B cell (primary cell): ENCODE measurements at regions not wholly inside any gene's neighbourhood (a gene's known extent, or its start where the extent isn't known, plus 50 kb on each side); places are given as distances from the start of the nearest gene placed in this dataset.

Experiments
- ATAC-seq: fragments of 200-7000 bp; cut with Tn5 transposase; one replicate; pipeline ENCODE4 v1.10.0; 2021; ENCODE audit warnings: low read depth, mild to moderate bottlenecking, moderate number of reproducible peaks, moderate library complexity
- CTCF ChIA-PET: fragments of 350-600 bp; sonication (Branson Sonifier 250); formaldehyde crosslinking; loops from one replicate; lab custom pipeline; 2021; ENCODE audit warnings: antibody characterized with exemption, inconsistent platforms; lab: Charles Lee
- POLR2A ChIA-PET: fragments of 350-600 bp; sonication (Branson Sonifier 250); formaldehyde crosslinking; loops from one replicate; lab custom pipeline; 2021; ENCODE audit warnings: antibody characterized with exemption; lab: Charles Lee
- DNase-seq: peaks from one replicate; pipeline ENCODE4 v3.0.0; 2013
- H2AFZ ChIP-seq: 2 replicates; pipeline ENCODE4 v1.6.1; 2012; ENCODE audit warnings: mild to moderate bottlenecking, low read depth, low read length; ENCODE audit not compliant: insufficient read depth, poor library complexity, severe bottlenecking
- H3K27ac ChIP-seq, 2 donors: 1 replicate in 1 of 2; 2 replicates in 1 of 2; pipeline ENCODE4 v1.5.1; 2012 to 2013; ENCODE audit warnings: low read length in 2 of 2, mild to moderate bottlenecking in 2 of 2, moderate library complexity in 1 of 2
- H3K27me3 ChIP-seq, 4 experiments: fragments of 200-600 bp in 1 of 4; sonication (generic) in 1 of 4; replicated peaks in 1 of 4; 1 replicate in 2 of 4; 2 replicates in 2 of 4; pipeline versions ENCODE4 v1.6.1 to v1.7.0; 2013 to 2016; ENCODE audit warnings: low read length in 3 of 4, mild to moderate bottlenecking in 2 of 4, mixed read lengths in 1 of 4, moderate library complexity in 1 of 4; ENCODE audit not compliant: insufficient read depth in 4 of 4, control insufficient read depth in 3 of 4; ENCODE audit errors: control extremely low read depth in 1 of 4
- H3K36me3 ChIP-seq, 2 experiments: replicated peaks in 1 of 2; 1 replicate in 1 of 2; 2 replicates in 1 of 2; pipeline versions ENCODE4 v1.6.1 to v1.7.1; 2013; ENCODE audit warnings: low read length in 1 of 2; ENCODE audit not compliant: insufficient read depth in 2 of 2, control insufficient read depth in 1 of 2; ENCODE audit errors: control extremely low read depth in 1 of 2, extremely low read depth in 1 of 2
- H3K4me1 ChIP-seq, 2 donors: fragments of 200-600 bp in 1 of 2; sonication (generic) in 1 of 2; 1 replicate in 1 of 2; 2 replicates in 1 of 2; pipeline versions ENCODE4 v1.5.1 to v1.6.1; 2013 to 2017; ENCODE audit warnings: low read length in 2 of 2; ENCODE audit not compliant: control insufficient read depth in 2 of 2, insufficient read depth in 2 of 2
- H3K4me2 ChIP-seq: replicated peaks from 2 replicates; pipeline ENCODE3; 2012; ENCODE audit warnings: mild to moderate bottlenecking, low read depth, low read length; ENCODE audit not compliant: poor library complexity, severe bottlenecking
- H3K4me3 ChIP-seq, 5 experiments: fragments of 200-600 bp in 1 of 5; sonication (generic) in 1 of 5; 1 replicate in 3 of 5; 2 replicates in 2 of 5; pipeline versions ENCODE4 v1.5.1 to v1.7.0; 2011 to 2016; ENCODE audit warnings: low read length in 4 of 5, mild to moderate bottlenecking in 4 of 5, low read depth in 2 of 5, control low read depth in 1 of 5, moderate library complexity in 1 of 5; ENCODE audit not compliant: insufficient read depth in 1 of 5; ENCODE audit errors: control extremely low read depth in 1 of 5, extremely low read depth in 1 of 5
- H3K79me2 ChIP-seq: fragments of 200-600 bp; sonication (generic); one replicate; pipeline ENCODE4 v1.6.0; 2016; ENCODE audit warnings: low read length; ENCODE audit not compliant: control insufficient read depth, insufficient read depth
- H3K9ac ChIP-seq: fragments of 200-600 bp; sonication (generic); 2 replicates; pipeline ENCODE4 v1.6.1; 2017; ENCODE audit warnings: mild to moderate bottlenecking, low read length, moderate library complexity
- H3K9me3 ChIP-seq, 3 donors: one replicate each; pipeline versions ENCODE4 v1.6.1 to v1.7.1; 2013; ENCODE audit warnings: low read length in 2 of 3; ENCODE audit not compliant: control insufficient read depth in 2 of 3, insufficient read depth in 1 of 3; ENCODE audit errors: control extremely low read depth in 1 of 3
- H4K20me1 ChIP-seq: 2 replicates; pipeline ENCODE4 v1.6.0; 2012; ENCODE audit warnings: mild to moderate bottlenecking, low read length; ENCODE audit not compliant: insufficient read depth, control insufficient read depth, poor library complexity, severe bottlenecking
- H3K27ac Mint-ChIP-seq: one replicate; pipeline ENCODE4 v1.8.0; 2021; ENCODE audit warnings: mixed read lengths
- H3K27me3 Mint-ChIP-seq: one replicate; pipeline ENCODE4 v1.8.0; 2021; ENCODE audit warnings: mixed read lengths
- H3K4me1 Mint-ChIP-seq: one replicate; pipeline ENCODE4 v1.8.0; 2021; ENCODE audit warnings: mixed read lengths
- H3K4me3 Mint-ChIP-seq: one replicate; pipeline ENCODE4 v1.8.0; 2021; ENCODE audit warnings: mixed read lengths
- H3K9me3 Mint-ChIP-seq: one replicate; pipeline ENCODE4 v1.8.0; 2022; ENCODE audit warnings: mixed read lengths; ENCODE audit not compliant: insufficient read depth
- EZH2 ChIP-seq: IDR thresholded peaks from 2 replicates; pipeline ENCODE4 v1.6.1; 2012; ENCODE audit warnings: borderline replicate concordance, low read depth, mild to moderate bottlenecking, moderate library complexity, low read length; ENCODE audit not compliant: insufficient read depth, poor library complexity, severe bottlenecking
- WGBS: methylation state at CpG from one replicate; pipeline ENCODE4 v1.1.5; 2013; ENCODE audit warnings: missing lambda C conversion rate; ENCODE audit not compliant: insufficient coverage; 5-methylcytosine and 5-hydroxymethylcytosine counted together
- intact Hi-C: fragments of 100-400 bp; cut with micrococcal nuclease; formaldehyde crosslinking; loops from one replicate; pipeline ENCODE4 v1.10.0; 2022
- TF ChIP-seq, protein P1 (sequence below): fragments of 200-600 bp; IDR thresholded peaks from one replicate; pipeline ENCODE4 v1.8.0; 2022; ENCODE audit warnings: antibody characterized with exemption, mild to moderate bottlenecking

DNA sequence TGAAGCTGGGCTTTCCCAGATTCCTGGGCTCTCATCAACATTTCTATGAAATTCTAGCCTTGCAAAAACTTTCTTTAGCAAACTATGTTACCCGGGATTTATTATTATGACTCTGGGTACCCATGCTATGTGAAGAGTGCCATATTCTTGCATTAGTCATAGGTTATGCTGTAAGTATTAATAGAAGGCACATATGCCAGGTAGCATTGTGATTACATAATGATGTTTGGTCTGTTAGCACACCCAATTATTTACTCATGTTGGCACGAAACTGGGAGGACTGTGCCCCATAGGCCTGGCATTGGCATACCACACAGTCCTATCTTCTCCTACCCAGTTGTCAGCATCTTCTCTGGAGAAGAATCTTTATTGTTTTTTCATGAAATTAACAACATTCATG is 171.0 kb downstream of the SLC4A3 start:
- no peak for ATAC-seq
- no peak overlapping the region for H3K4me3 Mint-ChIP-seq
- no peak overlapping the region for H2AFZ ChIP-seq
- WGBS = no CpG with 5 or more reads among the region's 2 CpGs
- H3K9me3 ChIP-seq = no peaks in the 10 kb centered on the region
- H3K27ac Mint-ChIP-seq = no peak overlapping the region
- H3K4me1 ChIP-seq = no peaks in the 10 kb centered on the region
- no peak overlapping the region for H3K4me2 ChIP-seq
- H3K27me3 ChIP-seq = no peaks in the 10 kb centered on the region
- no peak overlapping the region for H3K27ac ChIP-seq
- DNase-seq = no peak
- TF ChIP-seq, protein P1, sequence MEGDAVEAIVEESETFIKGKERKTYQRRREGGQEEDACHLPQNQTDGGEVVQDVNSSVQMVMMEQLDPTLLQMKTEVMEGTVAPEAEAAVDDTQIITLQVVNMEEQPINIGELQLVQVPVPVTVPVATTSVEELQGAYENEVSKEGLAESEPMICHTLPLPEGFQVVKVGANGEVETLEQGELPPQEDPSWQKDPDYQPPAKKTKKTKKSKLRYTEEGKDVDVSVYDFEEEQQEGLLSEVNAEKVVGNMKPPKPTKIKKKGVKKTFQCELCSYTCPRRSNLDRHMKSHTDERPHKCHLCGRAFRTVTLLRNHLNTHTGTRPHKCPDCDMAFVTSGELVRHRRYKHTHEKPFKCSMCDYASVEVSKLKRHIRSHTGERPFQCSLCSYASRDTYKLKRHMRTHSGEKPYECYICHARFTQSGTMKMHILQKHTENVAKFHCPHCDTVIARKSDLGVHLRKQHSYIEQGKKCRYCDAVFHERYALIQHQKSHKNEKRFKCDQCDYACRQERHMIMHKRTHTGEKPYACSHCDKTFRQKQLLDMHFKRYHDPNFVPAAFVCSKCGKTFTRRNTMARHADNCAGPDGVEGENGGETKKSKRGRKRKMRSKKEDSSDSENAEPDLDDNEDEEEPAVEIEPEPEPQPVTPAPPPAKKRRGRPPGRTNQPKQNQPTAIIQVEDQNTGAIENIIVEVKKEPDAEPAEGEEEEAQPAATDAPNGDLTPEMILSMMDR = no peak
- TF ChIP-seq EZH2 = no peak
- no peaks in the 10 kb centered on the region for H3K79me2 ChIP-seq
- H3K27me3 Mint-ChIP-seq = no peaks in the 10 kb centered on the region
- ChIA-PET CTCF (no interaction called here), POLR2A (no interaction called here)
- no peaks in the 10 kb centered on the region for H3K36me3 ChIP-seq
- H4K20me1 ChIP-seq = no peaks in the 10 kb centered on the region
- H3K9ac ChIP-seq = no peak overlapping the region
- peaks cover 2% of the 10 kb centered on the region for H3K9me3 Mint-ChIP-seq
- H3K4me1 Mint-ChIP-seq = no peaks in the 10 kb centered on the region
- no peak overlapping the region for H3K4me3 ChIP-seq
- intact Hi-C loops = no loop called here

DNA sequence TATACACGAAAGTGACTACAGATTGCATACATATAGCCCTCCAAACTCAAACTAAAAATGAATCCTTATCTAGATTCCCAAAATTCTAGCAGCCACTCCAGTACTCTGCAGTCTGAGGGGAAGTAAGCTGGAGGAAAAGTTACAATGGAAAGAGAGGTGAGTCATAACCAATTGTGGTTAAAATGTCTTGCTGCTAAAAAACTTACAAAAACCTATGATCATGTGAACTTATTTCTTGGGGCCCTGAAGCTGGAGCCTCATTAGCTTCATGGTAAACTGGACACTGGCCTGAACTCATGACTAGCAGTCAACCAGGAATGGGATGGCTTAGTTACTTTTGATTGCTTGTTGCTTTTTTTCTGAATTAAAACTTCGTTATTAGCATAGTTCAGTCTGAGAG is 175.9 kb downstream of the SLC4A3 start:
- H3K4me1 ChIP-seq = no peaks in the 10 kb centered on the region
- no peak overlapping the region for H3K27ac ChIP-seq
- no peak overlapping the region for H3K9ac ChIP-seq
- ChIA-PET POLR2A (no interaction called here), CTCF (no interaction called here)
- H3K27me3 ChIP-seq = no peaks in the 10 kb centered on the region
- TF ChIP-seq EZH2 = no peak
- H3K36me3 ChIP-seq = no peaks in the 10 kb centered on the region
- no peaks in the 10 kb centered on the region for H3K27me3 Mint-ChIP-seq
- no peaks in the 10 kb centered on the region for H3K79me2 ChIP-seq
- H3K9me3 ChIP-seq = no peaks in the 10 kb centered on the region
- H2AFZ ChIP-seq = no peak overlapping the region
- 100% methylated on average over 1 of the region's 2 CpGs for WGBS
- no peak overlapping the region for H3K4me2 ChIP-seq
- no peaks in the 10 kb centered on the region for H3K4me1 Mint-ChIP-seq
- no peak overlapping the region for H3K4me3 Mint-ChIP-seq
- DNase-seq = no peak
- peaks cover 2% of the 10 kb centered on the region for H3K9me3 Mint-ChIP-seq
- H4K20me1 ChIP-seq = no peaks in the 10 kb centered on the region
- H3K4me3 ChIP-seq = no peak overlapping the region
- intact Hi-C loops = no loop called here
- H3K27ac Mint-ChIP-seq = no peak overlapping the region
- ATAC-seq = no peak
